ENCODE measurements at regions not wholly inside any gene's neighbourhood (a gene's known extent, or its start where the extent isn't known, plus 50 kb on each side); places are given as distances from the start of the nearest gene placed in this dataset.

DNA sequence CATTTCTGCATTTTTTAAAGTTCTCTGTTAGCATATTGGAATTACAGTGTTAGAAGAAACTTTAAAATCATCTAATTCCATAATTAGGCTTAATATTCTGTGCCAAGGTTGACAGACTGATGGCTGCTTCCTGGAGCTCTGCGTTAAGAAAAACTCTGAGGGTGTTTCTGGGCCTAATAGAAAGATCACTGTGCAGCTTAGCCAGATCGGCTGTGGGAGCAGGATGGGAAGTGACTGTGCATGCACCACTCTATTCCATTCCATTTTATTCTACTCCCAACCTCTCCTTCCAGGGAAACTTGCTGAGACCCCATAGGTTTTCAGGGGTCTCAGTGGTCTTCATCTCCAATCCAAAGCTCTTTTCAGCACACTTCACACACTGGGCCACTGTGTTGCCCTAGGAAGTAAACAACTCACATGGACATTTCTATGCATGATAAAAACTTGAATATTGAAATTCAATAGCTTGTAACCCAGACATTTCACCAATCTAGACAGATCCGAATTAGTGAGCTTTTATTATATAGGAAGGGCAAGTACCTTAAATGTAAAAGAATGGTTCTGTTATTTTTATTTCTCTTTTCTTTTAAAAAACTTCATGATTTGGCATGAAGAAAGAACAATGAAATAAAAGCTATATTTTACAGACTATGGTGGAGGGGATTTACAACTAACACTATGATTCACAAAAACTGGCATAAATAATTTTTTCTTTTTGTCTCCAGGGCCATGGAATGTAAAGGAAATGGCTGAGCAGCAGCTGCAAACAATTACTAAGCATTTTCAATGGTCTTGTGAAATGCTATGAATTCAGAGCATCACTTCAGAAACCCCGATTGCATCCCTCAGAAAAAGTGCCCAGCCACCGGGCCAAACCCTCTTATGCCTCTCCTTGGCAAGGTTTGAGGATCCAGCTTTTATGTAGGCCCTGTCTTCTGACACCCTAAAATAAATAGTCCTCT is 51.4 kb upstream of the DAB2 start:
- no peak for TF ChIP-seq POLR2A (IDR thresholded peaks at IDR 0.05)
- TF ChIP-seq, protein P1, sequence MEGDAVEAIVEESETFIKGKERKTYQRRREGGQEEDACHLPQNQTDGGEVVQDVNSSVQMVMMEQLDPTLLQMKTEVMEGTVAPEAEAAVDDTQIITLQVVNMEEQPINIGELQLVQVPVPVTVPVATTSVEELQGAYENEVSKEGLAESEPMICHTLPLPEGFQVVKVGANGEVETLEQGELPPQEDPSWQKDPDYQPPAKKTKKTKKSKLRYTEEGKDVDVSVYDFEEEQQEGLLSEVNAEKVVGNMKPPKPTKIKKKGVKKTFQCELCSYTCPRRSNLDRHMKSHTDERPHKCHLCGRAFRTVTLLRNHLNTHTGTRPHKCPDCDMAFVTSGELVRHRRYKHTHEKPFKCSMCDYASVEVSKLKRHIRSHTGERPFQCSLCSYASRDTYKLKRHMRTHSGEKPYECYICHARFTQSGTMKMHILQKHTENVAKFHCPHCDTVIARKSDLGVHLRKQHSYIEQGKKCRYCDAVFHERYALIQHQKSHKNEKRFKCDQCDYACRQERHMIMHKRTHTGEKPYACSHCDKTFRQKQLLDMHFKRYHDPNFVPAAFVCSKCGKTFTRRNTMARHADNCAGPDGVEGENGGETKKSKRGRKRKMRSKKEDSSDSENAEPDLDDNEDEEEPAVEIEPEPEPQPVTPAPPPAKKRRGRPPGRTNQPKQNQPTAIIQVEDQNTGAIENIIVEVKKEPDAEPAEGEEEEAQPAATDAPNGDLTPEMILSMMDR (IDR thresholded peaks at IDR 0.05), result no peak
- WGBS, 2 donors, result 56 to 68% methylated on average over 5 of the region's 5 CpGs
- no peak for DNase-seq (ENCODE audit: low spot score in 2 of 2)
- intact Hi-C loops (cut with DNase I; ENCODE audit: low total_unique reads), result no loop called here
- no peak overlapping the region for H3K4me3 ChIP-seq (ENCODE audit: low read depth, poor library complexity, severe bottlenecking)

DNA sequence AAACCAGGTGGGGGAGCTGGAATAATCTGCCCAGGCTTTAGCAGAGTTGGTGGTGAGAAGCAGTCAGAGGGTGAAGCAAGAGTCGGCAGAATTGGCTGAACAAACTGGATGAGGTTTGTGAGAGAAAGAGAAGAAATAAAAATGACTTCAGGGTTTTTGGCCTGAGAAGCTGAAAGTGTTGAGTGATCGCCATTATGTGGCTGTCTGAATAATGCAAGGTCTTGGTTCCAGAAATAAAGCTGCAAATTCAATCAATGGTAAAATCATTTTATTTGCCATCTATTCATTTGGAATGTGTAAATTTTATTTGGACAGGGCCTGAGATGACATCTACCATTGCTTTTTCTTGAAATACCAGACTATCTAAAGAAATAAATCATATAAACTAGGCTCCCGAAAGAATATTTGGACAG is 50.4 kb upstream of the DAB2 start:
- no peak overlapping the region for H3K4me3 ChIP-seq (ENCODE audit: low read depth, poor library complexity, severe bottlenecking)
- peak in 1 of 2 donors; percentile 38 for DNase-seq (ENCODE audit: low spot score in 2 of 2)
- 46 to 49% methylated on average over 3 of the region's 3 CpGs for WGBS, 2 donors
- intact Hi-C loops (cut with DNase I; ENCODE audit: low total_unique reads), result no loop called here
- TF ChIP-seq, protein P1 (IDR thresholded peaks at IDR 0.05), result no peak
- no peak for TF ChIP-seq POLR2A (IDR thresholded peaks at IDR 0.05)
